Muscle layer of colon (tissue), 2 donors: ENCODE measurements at regions not wholly inside any gene's neighbourhood (a gene's known extent, or its start where the extent isn't known, plus 50 kb on each side); places are given as distances from the start of the nearest gene placed in this dataset.
"Not testable (repeated sequence)": the region's sequence is repeated elsewhere in the genome, so short reads cannot be mapped to it uniquely, and the experiment has no call there.

Experiments
- H3K27ac ChIP-seq: one replicate; pipeline ENCODE4 v1.7.0; 2013; ENCODE audit warnings: low read depth, mild to moderate bottlenecking, low read length, moderate library complexity
- H3K27me3 ChIP-seq, 2 donors: one replicate each; pipeline ENCODE4 v1.7.0; 2013; ENCODE audit warnings: low read length in 2 of 2, mild to moderate bottlenecking in 2 of 2; ENCODE audit not compliant: insufficient read depth in 2 of 2, control insufficient read depth in 1 of 2
- H3K36me3 ChIP-seq: one replicate; pipeline ENCODE4 v1.7.0; 2013; ENCODE audit warnings: mild to moderate bottlenecking, low read length; ENCODE audit not compliant: insufficient read depth
- H3K4me1 ChIP-seq: one replicate; pipeline ENCODE4 v1.7.0; 2013; ENCODE audit warnings: mild to moderate bottlenecking, low read length; ENCODE audit not compliant: insufficient read depth
- H3K4me3 ChIP-seq, 2 donors: one replicate each; pipeline ENCODE4 v1.7.0; 2013; ENCODE audit warnings: low read length in 2 of 2, low read depth in 1 of 2, mild to moderate bottlenecking in 1 of 2, moderate library complexity in 1 of 2
- H3K9ac ChIP-seq: one replicate; pipeline ENCODE4 v1.7.0; 2013; ENCODE audit warnings: low read length
- H3K9me3 ChIP-seq: one replicate; pipeline ENCODE4 v1.7.0; 2013; ENCODE audit warnings: mild to moderate bottlenecking, low read length
- donor health status: abdominal sarcoma.
- donor health status: Adenocarcinoma of cecum.

DNA sequence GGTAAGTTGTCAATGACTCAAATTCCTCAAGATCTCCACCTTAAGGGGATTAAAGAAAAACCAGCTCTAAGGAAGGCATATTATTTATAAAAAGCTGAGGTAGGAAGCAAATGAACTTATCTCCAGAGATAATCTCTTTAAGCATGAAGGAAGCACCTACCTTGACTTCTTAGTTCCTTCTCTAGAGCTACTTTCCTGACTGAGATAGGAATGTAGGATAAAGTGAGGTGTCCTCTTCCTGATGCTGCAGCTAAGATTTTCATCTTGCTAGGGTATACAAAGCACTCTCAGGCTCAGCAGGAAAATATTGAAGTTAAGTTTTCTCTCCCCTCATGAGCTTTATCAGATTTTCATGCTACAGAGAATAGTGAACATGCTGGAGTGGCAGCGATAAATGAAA is 163.0 kb upstream of the E2F7 start:
- no peaks in the 10 kb centered on the region for H3K9me3 ChIP-seq
- H3K36me3 ChIP-seq, result no peaks in the 10 kb centered on the region
- H3K4me3 ChIP-seq, result no peak overlapping the region

DNA sequence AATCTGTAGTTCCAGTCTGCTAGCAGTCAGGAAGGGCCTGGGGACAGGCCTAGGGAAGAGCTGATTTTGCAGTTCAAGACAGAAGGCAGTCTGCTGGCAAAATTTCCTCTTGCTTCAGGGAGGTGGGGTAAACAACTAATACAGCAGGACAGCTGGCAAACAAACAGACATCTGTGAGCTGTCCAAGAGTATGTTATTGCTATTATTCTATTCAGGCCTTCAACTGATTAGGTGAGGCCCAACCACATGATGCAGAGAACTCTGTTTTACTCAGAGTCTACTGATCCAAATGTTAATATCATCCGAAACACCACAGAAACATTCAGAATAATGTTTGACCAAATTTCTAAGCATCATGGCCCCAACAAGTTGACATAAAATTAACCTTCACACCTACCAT is 161.0 kb upstream of the E2F7 start:
- Histone ChIP-seq H3K9ac (no peak overlapping the region), H3K4me3 (no peak overlapping the region), H3K27ac (no peak overlapping the region), H3K4me1 (no peaks in the 10 kb centered on the region), H3K27me3 (no peaks in the 10 kb centered on the region), H3K36me3 (no peaks in the 10 kb centered on the region), H3K9me3 (no peaks in the 10 kb centered on the region)

More for the DNA sequence above, 163.0 kb upstream of the E2F7 start:
- Histone ChIP-seq H3K9ac (no peak overlapping the region), H3K27me3 (no peaks in the 10 kb centered on the region), H3K27ac (no peak overlapping the region), H3K4me1 (no peaks in the 10 kb centered on the region)

DNA sequence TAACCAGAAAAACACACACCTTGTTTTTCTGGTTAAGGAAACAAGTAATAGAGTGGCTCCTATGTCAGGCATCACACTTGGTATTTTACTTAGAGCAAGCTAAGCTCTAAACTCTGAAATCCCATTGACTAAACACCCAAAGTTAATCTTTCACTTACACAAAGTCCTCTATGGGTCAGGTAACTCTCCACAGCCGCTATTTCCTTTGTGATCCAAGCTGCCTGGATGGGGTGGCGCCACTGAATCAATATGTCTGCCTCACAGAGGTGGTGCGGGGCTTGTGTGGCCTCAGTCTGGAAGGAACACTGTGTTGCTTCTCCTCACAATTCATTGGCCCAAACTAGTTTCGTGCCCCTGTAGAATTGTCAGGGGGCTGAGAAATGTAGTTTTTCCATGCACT is 160.0 kb upstream of the E2F7 start:
- no peak overlapping the region for H3K9ac ChIP-seq
- no peaks in the 10 kb centered on the region for H3K36me3 ChIP-seq
- H3K27ac ChIP-seq, result no peak overlapping the region
- H3K9me3 ChIP-seq, result no peaks in the 10 kb centered on the region
- H3K27me3 ChIP-seq, result no peaks in the 10 kb centered on the region
- no peak overlapping the region for H3K4me3 ChIP-seq
- H3K4me1 ChIP-seq, result no peaks in the 10 kb centered on the region

DNA sequence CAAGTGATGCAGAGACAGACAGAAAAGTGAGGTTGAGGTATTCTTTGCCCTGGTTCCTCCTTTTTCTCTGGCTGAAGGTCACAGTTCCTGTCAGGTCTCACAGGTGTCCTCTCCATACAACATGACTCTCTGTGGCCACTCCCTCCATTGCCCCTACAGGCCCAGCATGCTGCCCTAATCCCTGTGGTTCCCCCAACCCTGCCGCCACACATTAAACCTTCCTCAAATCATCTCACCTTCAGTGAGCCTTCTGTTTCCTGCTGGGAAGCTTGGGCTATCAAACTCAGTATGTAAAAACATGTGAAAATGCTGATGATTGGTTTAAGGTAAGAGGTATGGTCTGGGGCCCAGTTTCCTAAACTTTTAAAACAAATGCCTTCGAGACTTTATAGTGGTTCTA is 159.0 kb upstream of the E2F7 start:
- H3K27me3 ChIP-seq, result no peaks in the 10 kb centered on the region

DNA sequence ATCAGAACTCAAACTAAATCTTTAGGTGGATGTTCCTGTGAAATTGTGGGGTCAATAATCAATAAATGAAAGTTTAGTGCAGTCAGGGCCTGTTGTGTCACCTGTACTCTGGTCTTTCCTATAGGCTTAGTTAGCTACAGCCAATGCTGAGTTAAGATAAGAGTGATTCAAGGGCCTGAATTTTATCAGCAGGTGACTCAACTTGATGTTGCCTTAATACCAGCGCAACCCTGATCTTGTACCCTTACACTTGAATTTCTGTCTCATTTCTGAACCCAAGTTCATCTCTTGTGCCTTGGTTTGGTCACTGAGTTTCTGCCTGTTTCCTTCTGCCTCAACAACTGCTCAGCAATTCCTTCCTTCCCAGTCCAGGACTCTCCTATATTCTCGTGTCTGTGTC is 157.0 kb upstream of the E2F7 start:
- Histone ChIP-seq H3K27ac (no peak overlapping the region), H3K36me3 (no peaks in the 10 kb centered on the region), H3K4me1 (no peaks in the 10 kb centered on the region), H3K27me3 (no peaks in the 10 kb centered on the region), H3K9me3 (no peaks in the 10 kb centered on the region), H3K9ac (no peak overlapping the region), H3K4me3 (no peak overlapping the region)

More for the DNA sequence above, 159.0 kb upstream of the E2F7 start:
- Histone ChIP-seq H3K9ac (no peak overlapping the region), H3K36me3 (no peaks in the 10 kb centered on the region), H3K27ac (no peak overlapping the region), H3K4me1 (no peaks in the 10 kb centered on the region), H3K9me3 (no peaks in the 10 kb centered on the region), H3K4me3 (no peak overlapping the region)

DNA sequence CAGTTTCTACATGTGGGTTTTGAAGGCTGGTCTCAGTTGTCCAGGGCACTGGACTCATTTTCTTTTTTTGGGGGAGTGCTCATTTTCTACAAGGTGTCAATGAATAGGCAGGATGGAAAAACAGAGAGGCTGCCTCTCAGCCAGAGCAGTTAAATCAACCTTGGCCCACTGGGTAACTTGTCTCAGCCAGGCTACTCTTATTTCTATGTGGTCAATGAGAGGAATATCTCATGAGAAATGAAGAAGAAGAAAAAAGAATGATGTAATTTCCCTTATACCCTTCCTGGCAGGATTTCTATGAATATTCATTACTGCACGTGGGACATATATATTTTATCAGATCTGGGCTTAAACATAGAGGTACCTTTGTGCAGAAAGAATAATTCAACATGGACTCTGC is 155.2 kb upstream of the E2F7 start:
- no peak overlapping the region for H3K4me3 ChIP-seq
- no peaks in the 10 kb centered on the region for H3K9me3 ChIP-seq

DNA sequence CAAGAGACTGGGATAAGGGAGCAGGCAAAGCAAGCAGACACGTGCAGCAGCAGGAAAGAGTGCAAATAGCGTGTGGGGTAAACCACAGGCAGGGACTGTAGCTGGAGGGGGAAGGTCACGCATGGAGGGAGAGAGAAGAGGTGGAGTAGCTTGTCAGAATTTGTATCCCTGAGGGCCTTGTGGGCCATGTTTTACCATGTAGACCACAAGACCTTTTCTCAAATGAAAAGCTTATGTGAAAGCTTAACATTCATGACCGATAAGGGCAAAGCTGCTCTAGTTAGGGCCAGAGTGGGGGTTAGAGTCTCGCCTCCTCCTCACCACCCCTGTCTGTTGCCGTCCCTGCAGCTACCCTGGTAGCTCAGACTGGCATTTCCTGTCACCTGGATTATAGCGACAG is 152.9 kb upstream of the E2F7 start:
- H3K4me3 ChIP-seq, result no peak overlapping the region
- no peak overlapping the region for H3K27ac ChIP-seq
- H3K9ac ChIP-seq, result no peak overlapping the region
- H3K9me3 ChIP-seq, result no peaks in the 10 kb centered on the region
- no peaks in the 10 kb centered on the region for H3K36me3 ChIP-seq
- no peaks in the 10 kb centered on the region for H3K27me3 ChIP-seq
- no peaks in the 10 kb centered on the region for H3K4me1 ChIP-seq

More for the DNA sequence above, 155.2 kb upstream of the E2F7 start:
- no peaks in the 10 kb centered on the region for H3K4me1 ChIP-seq
- no peak overlapping the region for H3K9ac ChIP-seq
- no peaks in the 10 kb centered on the region for H3K36me3 ChIP-seq
- H3K27ac ChIP-seq, result no peak overlapping the region
- H3K27me3 ChIP-seq, result no peaks in the 10 kb centered on the region

DNA sequence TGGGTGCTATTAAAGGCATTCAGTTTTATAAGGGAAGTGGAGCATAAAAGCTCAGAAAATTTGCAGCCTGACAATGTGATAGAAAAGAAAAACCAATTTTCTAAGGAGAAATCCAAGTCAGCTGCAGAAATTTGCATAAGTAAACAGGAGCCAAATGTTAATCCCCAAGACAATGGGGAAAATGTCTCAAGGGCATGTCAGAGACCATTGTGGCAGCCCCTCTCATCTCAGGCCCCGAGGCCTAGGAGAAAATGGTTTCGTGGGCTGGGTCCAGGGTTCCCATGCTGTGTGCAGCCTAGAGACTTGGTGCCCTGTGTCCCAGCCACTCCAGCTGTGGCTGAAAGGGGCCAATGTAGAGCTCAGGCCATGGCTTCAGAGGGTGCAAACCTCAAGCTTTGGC is 150.8 kb upstream of the E2F7 start:
- not testable (repeated sequence) for H3K4me1 ChIP-seq, H3K27me3 ChIP-seq, H3K4me3 ChIP-seq, H3K9ac ChIP-seq, H3K27ac ChIP-seq, H3K36me3 ChIP-seq, H3K9me3 ChIP-seq

DNA sequence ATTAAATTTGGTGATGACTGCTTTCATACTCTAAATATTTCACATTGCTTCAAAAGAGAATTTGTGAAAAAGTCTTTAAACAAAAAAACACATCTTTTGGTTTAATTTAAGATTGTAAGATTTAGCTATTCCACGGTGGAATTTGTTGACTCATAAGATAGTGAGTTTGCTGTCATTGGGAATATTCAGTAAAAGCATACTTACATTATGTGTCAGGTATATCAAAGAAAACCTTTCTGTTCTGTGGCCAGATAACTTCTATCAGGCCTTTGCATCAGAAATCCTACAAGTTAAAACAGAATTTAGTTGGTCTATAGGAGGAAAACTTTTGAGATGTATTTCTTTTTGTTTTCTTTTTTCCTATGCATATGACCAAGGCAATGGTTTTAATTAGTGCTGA is 148.8 kb upstream of the E2F7 start:
- Histone ChIP-seq H3K4me3 (no peak overlapping the region), H3K9me3 (no peaks in the 10 kb centered on the region)

DNA sequence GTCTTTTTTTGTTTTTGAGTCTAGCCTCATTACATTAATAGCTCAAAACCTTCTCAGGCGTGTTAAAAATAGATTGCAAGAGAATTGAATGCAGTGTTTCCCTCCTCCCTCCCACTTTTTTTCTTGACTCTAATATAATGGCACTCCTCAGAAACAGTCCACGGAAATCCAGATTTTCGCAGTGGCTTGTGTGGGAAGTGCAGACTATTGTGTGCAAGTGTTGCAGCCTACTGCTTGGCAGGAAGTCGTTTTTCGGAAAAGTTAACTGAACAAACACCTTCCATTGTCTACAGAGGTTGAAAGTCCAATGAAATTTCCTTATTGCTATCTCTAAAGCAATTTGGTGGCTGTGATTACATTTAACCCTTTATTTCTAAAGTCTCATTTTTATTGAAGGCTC is 147.9 kb upstream of the E2F7 start:
- Histone ChIP-seq H3K36me3 (no peaks in the 10 kb centered on the region), H3K9ac (no peak overlapping the region), H3K27ac (no peak overlapping the region), H3K4me1 (no peaks in the 10 kb centered on the region), H3K9me3 (no peaks in the 10 kb centered on the region), H3K4me3 (no peak overlapping the region), H3K27me3 (no peaks in the 10 kb centered on the region)

More for the DNA sequence above, 148.8 kb upstream of the E2F7 start:
- Histone ChIP-seq H3K4me1 (no peaks in the 10 kb centered on the region), H3K27ac (no peak overlapping the region), H3K36me3 (no peaks in the 10 kb centered on the region), H3K9ac (no peak overlapping the region), H3K27me3 (no peaks in the 10 kb centered on the region)

DNA sequence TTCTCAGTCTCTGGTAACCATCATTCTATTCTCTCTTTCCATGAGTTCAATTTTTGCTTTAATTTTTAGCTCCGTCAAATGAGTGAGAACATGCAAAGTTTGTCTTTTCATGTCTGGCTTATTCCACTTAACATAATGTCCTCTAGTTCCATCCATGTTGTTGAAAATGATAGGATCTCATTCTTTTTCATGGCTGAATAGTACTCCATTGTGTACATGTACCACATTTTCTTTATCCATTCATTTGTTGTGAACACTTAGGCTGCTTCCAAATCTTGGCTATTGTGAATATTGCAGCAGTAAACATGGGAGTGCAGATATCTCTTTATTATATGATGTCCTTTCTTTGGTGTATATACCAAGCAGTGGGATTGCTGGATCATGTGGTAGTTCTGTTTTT is 145.4 kb upstream of the E2F7 start:
- Histone ChIP-seq H3K36me3 (no peaks in the 10 kb centered on the region), H3K27ac (no peak overlapping the region), H3K9me3 (no peaks in the 10 kb centered on the region), H3K27me3 (no peaks in the 10 kb centered on the region), H3K4me3 (no peak overlapping the region), H3K9ac (no peak overlapping the region), H3K4me1 (no peaks in the 10 kb centered on the region)

DNA sequence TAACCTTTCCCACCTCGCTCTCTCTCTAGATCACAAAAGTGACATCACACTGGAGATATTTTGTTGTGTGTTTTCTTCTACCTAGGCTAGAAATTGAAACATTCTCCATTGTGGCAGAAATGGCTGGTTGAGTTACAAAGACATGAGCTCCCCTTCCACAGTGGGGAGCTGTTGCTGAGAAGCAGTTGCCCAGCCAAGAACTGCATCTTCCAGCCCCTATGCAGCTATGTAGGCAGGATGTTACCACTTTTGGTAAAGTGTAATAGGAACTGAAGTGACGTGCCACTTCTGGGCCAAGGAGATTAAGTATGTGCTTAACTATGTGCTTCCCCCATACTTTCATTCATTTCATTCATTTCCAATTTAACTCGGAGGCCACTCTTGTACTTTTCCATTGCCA is 138.7 kb upstream of the E2F7 start:
- Histone ChIP-seq H3K4me1 (no peaks in the 10 kb centered on the region), H3K36me3 (no peaks in the 10 kb centered on the region), H3K9me3 (no peaks in the 10 kb centered on the region), H3K9ac (no peak overlapping the region), H3K27me3 (no peaks in the 10 kb centered on the region), H3K27ac (no peak overlapping the region), H3K4me3 (no peak overlapping the region)
